ENCODE measurements at regions not wholly inside any gene's neighbourhood (a gene's known extent, or its start where the extent isn't known, plus 50 kb on each side); places are given as distances from the start of the nearest gene placed in this dataset.

DNA sequence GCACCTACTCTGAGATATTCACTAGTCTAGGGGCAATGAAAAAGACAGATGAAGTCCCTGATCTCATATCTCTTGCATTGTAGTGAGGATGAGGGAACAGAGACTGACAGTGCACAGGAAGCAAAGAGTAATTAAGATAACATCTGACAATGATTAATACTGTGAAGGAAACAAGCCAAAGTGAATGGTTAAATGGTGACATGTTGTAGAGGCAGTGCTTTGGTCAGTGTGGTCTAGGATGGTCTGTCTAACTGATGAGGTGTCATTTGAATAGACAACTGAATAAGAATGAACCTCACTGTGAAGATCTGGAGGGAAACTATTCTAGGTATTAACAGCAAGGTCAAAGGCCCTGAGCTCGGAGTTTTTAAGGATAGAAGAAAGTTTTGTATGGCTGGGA, 333.3 kb upstream of the GRIA1 start:
- TF ChIP-seq, protein P1, sequence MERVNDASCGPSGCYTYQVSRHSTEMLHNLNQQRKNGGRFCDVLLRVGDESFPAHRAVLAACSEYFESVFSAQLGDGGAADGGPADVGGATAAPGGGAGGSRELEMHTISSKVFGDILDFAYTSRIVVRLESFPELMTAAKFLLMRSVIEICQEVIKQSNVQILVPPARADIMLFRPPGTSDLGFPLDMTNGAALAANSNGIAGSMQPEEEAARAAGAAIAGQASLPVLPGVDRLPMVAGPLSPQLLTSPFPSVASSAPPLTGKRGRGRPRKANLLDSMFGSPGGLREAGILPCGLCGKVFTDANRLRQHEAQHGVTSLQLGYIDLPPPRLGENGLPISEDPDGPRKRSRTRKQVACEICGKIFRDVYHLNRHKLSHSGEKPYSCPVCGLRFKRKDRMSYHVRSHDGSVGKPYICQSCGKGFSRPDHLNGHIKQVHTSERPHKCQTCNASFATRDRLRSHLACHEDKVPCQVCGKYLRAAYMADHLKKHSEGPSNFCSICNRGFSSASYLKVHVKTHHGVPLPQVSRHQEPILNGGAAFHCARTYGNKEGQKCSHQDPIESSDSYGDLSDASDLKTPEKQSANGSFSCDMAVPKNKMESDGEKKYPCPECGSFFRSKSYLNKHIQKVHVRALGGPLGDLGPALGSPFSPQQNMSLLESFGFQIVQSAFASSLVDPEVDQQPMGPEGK (CRISPR knock-in tag; IDR thresholded peaks at IDR 0.05; ENCODE audit: borderline replicate concordance) = no peak
- no peak for TF ChIP-seq TOX (CRISPR knock-in tag; IDR thresholded peaks at IDR 0.05; ENCODE audit: borderline replicate concordance)
- TF ChIP-seq TSHZ2 (CRISPR knock-in tag; IDR thresholded peaks at IDR 0.05) = no peak
- TF ChIP-seq ESRRG (CRISPR knock-in tag; IDR thresholded peaks at IDR 0.05) = no peak
- no peak for TF ChIP-seq BACH2 (CRISPR knock-in tag; IDR thresholded peaks at IDR 0.05; ENCODE audit: borderline replicate concordance)
- TF ChIP-seq RARB (CRISPR knock-in tag; IDR thresholded peaks at IDR 0.05) = no peak
